Stomach (tissue), 8 donors: ENCODE measurements at regions not wholly inside any gene's neighbourhood (a gene's known extent, or its start where the extent isn't known, plus 50 kb on each side); places are given as distances from the start of the nearest gene placed in this dataset.

ENCODE experiments used
- DNase-seq, 2 donors: peaks; one replicate each; pipeline versions ENCODE4 v3.0.0 to v3.0.0-alpha.2; 2013 to 2019
- H3K27ac ChIP-seq, 5 donors: fragments of 200-600 bp in 4 of 5; sonication (generic) in 4 of 5; one replicate each; pipeline ENCODE4 v1.5.1; 2013 to 2019; ENCODE audit warnings: mild to moderate bottlenecking in 1 of 5, moderate library complexity in 1 of 5
- H3K27me3 ChIP-seq, 3 donors: fragments of 200-600 bp; sonication (generic); one replicate each; pipeline ENCODE4 v1.5.1; 2017 to 2019; ENCODE audit warnings: mixed run types in 1 of 3
- H3K36me3 ChIP-seq, 4 donors: fragments of 200-600 bp; sonication (generic); 1 replicate in 3 of 4; 2 replicates in 1 of 4; pipeline ENCODE4 v1.5.1; 2016 to 2019
- H3K4me1 ChIP-seq, 4 donors: fragments of 200-600 bp; sonication (generic); one replicate each; pipeline ENCODE4 v1.5.1; 2016 to 2019
- H3K4me3 ChIP-seq, 4 donors: fragments of 200-600 bp; sonication (generic) in 3 of 4; one replicate each; pipeline ENCODE4 v1.5.1; 2016 to 2019; ENCODE audit warnings: mild to moderate bottlenecking in 1 of 4
- H3K9me3 ChIP-seq, 4 donors: fragments of 200-600 bp; sonication (generic); one replicate each; pipeline ENCODE4 v1.5.1; 2016 to 2019
- EP300 ChIP-seq: sonication (generic); formaldehyde crosslinking; IDR thresholded peaks from one replicate; pipeline ENCODE4 v1.6.1; 2017; ENCODE audit warnings: antibody characterized with exemption
- POLR2A ChIP-seq, 4 donors: fragments of 450-650 bp; IDR thresholded peaks; one replicate each; pipeline ENCODE4 v1.6.1; 2016; ENCODE audit warnings: antibody characterized with exemption in 4 of 4, control low read depth in 2 of 4, mild to moderate bottlenecking in 1 of 4, moderate library complexity in 1 of 4
- POLR2AphosphoS5 ChIP-seq, 3 donors: sonication (generic); formaldehyde crosslinking; IDR thresholded peaks; one replicate each; pipeline ENCODE4 v1.6.1; 2016; ENCODE audit warnings: antibody characterized with exemption in 3 of 3
- WGBS, 5 donors: extraction: QIAGEN DNeasy Blood & Tissue Kit in 3 of 5; methylation state at CpG; one replicate each; pipeline versions ENCODE4 v1.1.5 to v1.1.7; 2013 to 2018; 5-methylcytosine and 5-hydroxymethylcytosine counted together
- intact Hi-C: fragments of 100-400 bp; cut with DNase I; formaldehyde crosslinking; loops from one replicate; pipeline ENCODE4 v1.15.1; 2023; ENCODE audit warnings: low total_unique reads
- TF ChIP-seq, protein P1 (sequence below), 7 experiments: fragments of 450-650 bp in 4 of 7; fragments of 200-600 bp in 3 of 7; sonication (generic) in 3 of 7; IDR thresholded peaks; one replicate each; pipeline ENCODE4 v1.5.1; 2016 to 2019; ENCODE audit warnings: antibody characterized with exemption in 7 of 7, control low read depth in 2 of 7, mild to moderate bottlenecking in 1 of 7
- donor health status: healthy with polysubstance abuse.
- donor health status: Bipolar disorder and iron deficiency.
- donor health status: healthy.

DNA sequence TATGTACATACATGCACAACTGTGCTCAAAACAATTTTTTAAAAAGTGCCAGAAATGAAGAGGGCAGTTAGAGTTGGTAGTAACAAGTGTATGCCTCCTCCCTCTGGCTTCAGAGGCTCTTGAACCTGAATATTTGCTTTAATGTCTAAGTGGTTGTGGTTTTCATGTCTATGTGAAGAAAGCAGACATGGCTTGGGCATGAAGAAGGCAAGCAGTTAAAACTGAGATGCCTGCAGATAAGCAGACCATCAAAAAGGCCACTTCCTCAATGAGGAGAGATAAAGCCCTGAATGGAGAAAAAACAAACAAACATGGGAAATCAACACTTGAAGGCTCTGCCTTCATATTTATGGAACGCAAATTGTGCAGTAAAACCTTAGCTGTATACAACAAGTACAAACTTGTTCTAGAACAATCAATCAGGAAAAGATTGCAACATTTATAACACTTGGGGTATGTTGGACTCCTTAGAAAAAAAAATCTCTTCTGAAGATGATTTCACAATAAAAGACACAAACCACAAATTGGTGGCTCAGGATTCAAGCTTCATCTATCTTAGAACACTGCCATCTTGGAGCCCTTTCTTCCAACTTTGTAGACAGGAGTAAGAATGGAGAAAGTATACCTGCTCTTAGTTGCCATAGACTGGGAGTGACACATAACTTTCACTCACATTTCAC is 52.7 kb upstream of the PLA2G4A start:
- TF ChIP-seq POLR2A (IDR thresholded peaks at IDR 0.05) (no peak), POLR2AphosphoS5 (IDR thresholded peaks at IDR 0.05) (no peak), EP300 (no peak)
- TF ChIP-seq, protein P1, sequence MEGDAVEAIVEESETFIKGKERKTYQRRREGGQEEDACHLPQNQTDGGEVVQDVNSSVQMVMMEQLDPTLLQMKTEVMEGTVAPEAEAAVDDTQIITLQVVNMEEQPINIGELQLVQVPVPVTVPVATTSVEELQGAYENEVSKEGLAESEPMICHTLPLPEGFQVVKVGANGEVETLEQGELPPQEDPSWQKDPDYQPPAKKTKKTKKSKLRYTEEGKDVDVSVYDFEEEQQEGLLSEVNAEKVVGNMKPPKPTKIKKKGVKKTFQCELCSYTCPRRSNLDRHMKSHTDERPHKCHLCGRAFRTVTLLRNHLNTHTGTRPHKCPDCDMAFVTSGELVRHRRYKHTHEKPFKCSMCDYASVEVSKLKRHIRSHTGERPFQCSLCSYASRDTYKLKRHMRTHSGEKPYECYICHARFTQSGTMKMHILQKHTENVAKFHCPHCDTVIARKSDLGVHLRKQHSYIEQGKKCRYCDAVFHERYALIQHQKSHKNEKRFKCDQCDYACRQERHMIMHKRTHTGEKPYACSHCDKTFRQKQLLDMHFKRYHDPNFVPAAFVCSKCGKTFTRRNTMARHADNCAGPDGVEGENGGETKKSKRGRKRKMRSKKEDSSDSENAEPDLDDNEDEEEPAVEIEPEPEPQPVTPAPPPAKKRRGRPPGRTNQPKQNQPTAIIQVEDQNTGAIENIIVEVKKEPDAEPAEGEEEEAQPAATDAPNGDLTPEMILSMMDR (IDR thresholded peaks at IDR 0.05): no peak
- no peaks in the 10 kb centered on the region for H3K9me3 ChIP-seq
- intact Hi-C loops: no loop called here
- no peak overlapping the region for H3K4me3 ChIP-seq
- no peaks in the 10 kb centered on the region for H3K36me3 ChIP-seq
- no peaks in the 10 kb centered on the region for H3K27me3 ChIP-seq
- no peak overlapping the region for H3K27ac ChIP-seq
- WGBS, 5 donors: 73 to 84% (median 81%) methylated on average over 1 of the region's 1 CpG
- H3K4me1 ChIP-seq: no peaks in the 10 kb centered on the region
- DNase-seq: no peak

DNA sequence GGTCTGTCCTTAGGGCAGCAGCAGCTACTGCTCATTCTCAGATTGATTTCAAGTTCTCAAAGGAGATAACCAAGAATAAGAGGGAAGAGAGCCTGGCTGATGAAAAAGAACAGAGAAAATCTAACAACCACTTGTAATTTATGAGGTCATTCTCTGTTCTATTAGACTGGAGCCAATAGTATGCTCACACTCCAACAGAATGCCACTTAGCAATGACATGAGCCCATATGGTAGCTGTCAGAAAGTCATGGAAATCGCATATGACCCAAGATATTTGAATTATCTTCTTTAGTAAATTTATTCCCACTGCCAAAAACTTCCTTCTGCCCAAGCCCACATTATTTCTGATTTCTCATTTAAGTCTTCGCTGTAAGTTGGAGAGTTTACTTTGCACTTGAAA is 53.7 kb upstream of the PLA2G4A start:
- Histone ChIP-seq H3K27me3 (no peaks in the 10 kb centered on the region), H3K36me3 (no peaks in the 10 kb centered on the region), H3K4me3 (no peak overlapping the region), H3K27ac (no peak overlapping the region), H3K4me1 (no peaks in the 10 kb centered on the region), H3K9me3 (no peaks in the 10 kb centered on the region)
- WGBS, 5 donors: 74 to 91% (median 83%) methylated on average over 2 of the region's 2 CpGs
- DNase-seq: peak in 1 of 2 donors; percentile 31
- TF ChIP-seq EP300 (no peak), POLR2AphosphoS5 (IDR thresholded peaks at IDR 0.05) (no peak), POLR2A (IDR thresholded peaks at IDR 0.05) (no peak)
- TF ChIP-seq, protein P1 (IDR thresholded peaks at IDR 0.05): no peak
- intact Hi-C loops: no loop called here

DNA sequence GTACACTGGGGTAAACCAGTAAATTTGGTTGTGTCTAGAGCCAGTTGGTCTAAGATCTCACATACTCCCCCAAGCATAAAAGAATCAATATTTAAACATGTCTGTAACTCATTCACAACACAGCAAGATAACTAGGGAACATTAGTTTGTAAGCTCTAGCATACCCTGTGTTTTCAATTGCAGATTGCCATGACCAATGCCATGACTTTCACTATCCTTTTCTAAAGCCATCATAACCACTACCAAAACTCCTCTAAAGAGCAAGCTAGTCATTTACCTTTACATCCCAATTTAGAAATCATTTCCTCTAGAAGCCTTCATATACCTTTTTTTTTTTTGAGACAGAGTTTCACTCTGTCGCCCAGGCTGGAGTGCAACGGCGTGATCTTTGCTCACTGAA is 56.5 kb upstream of the PLA2G4A start:
- TF ChIP-seq, protein P1 (IDR thresholded peaks at IDR 0.05): no peak
- TF ChIP-seq POLR2A (IDR thresholded peaks at IDR 0.05) (no peak), POLR2AphosphoS5 (IDR thresholded peaks at IDR 0.05) (no peak), EP300 (no peak)
- 88 to 98% (median 98%) methylated on average over 3 of the region's 3 CpGs for WGBS, 5 donors
- intact Hi-C loops: no loop called here

DNA sequence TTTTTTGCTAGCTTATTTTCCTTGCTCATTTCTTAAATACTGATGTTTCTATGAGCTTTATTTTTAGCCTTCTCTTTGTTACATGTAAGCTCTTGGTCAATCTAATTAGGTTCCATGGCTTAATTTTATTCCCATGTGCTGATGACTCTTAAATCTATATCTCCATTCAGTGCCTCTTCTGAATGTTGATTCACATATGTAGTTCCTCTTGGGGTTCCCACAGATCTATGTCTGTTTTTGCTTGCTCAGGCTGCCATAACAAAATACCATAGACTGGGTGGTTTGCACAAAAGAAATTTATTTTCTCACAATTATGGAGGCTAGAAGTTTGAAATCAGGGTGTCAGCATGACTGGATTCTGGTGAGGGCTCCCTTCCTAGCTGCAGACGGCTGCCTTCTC is 58.3 kb upstream of the PLA2G4A start:
- DNase-seq: no peak
- Histone ChIP-seq H3K27ac (no peak overlapping the region), H3K4me1 (no peaks in the 10 kb centered on the region), H3K4me3 (no peak overlapping the region), H3K36me3 (no peaks in the 10 kb centered on the region), H3K9me3 (no peaks in the 10 kb centered on the region), H3K27me3 (no peaks in the 10 kb centered on the region)
- TF ChIP-seq EP300 (no peak), POLR2AphosphoS5 (IDR thresholded peaks at IDR 0.05) (no peak), POLR2A (IDR thresholded peaks at IDR 0.05) (no peak)
- TF ChIP-seq, protein P1 (IDR thresholded peaks at IDR 0.05): no peak
- intact Hi-C loops: no loop called here
- 73 to 100% (median 85%) methylated on average over 1 of the region's 1 CpG for WGBS, 5 donors

More for the DNA sequence above, 56.5 kb upstream of the PLA2G4A start:
- H3K27me3 ChIP-seq: no peaks in the 10 kb centered on the region
- no peak overlapping the region for H3K27ac ChIP-seq
- no peaks in the 10 kb centered on the region for H3K36me3 ChIP-seq
- H3K9me3 ChIP-seq: no peaks in the 10 kb centered on the region
- no peak for DNase-seq
- no peak overlapping the region for H3K4me3 ChIP-seq
- no peaks in the 10 kb centered on the region for H3K4me1 ChIP-seq
